ENCODE measurements at regions not wholly inside any gene's neighbourhood (a gene's known extent, or its start where the extent isn't known, plus 50 kb on each side); places are given as distances from the start of the nearest gene placed in this dataset.

DNA sequence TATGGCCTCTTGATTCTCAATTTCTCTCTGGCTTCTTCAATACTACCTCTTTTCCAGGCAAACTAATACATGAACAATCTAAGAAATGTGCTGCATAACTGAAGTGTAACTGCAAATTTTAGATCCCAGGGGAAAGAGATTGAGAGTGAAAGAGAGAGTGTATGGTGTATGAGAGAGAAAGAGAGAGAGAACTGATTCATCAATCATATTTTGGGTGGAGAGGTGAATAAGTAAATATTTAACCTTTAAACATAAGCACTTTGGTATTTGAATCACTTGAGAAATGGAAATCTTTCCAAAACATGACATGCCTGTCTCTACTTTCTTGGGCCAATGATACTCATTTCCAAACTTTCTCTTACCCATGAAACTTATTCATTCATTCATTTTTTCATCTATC is 147.2 kb upstream of the DIPK2B start:
- Histone ChIP-seq H3K36me3 (ENCODE audit: control insufficient read depth, insufficient read depth, low read length) (no peaks in the 10 kb centered on the region), H3K9me3 (ENCODE audit: control insufficient read depth, low read length) (no peaks in the 10 kb centered on the region), H3K4me1 (ENCODE audit: control insufficient read depth, insufficient read depth, low read length, poor library complexity, severe bottlenecking) (no peaks in the 10 kb centered on the region), H3K27me3 (replicated peaks; ENCODE audit: control insufficient read depth, insufficient read depth, low read length, poor library complexity, severe bottlenecking) (no peaks in the 10 kb centered on the region), H3K27ac (ENCODE audit: insufficient read depth, low read length, poor library complexity, severe bottlenecking) (no peak overlapping the region), H3K4me3 (ENCODE audit: insufficient read depth, low read depth, low read length, poor library complexity, severe bottlenecking) (no peak overlapping the region)
- no peak for DNase-seq

DNA sequence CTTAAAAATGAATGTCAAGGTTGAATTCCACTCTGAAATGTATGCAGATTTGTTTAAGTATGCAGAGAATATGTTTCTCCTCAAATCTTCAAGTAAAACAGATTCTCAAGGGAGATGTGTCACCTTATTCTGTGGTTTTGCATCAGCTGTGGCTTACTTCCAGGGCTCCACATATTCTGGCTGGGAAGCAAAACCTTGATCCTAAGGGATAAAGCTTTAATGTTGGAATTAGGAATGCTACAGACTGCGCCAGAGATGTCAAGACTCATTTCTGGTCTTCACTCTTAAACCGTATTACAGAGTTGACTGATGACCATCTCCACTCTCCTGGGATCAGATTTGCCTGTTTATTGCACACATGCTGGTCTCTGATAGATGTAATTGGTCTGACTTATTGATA is 143.9 kb upstream of the DIPK2B start:
- DNase-seq, result no peak
- Histone ChIP-seq H3K27me3 (replicated peaks; ENCODE audit: control insufficient read depth, insufficient read depth, low read length, poor library complexity, severe bottlenecking) (no peaks in the 10 kb centered on the region), H3K4me3 (ENCODE audit: insufficient read depth, low read depth, low read length, poor library complexity, severe bottlenecking) (no peak overlapping the region), H3K9me3 (ENCODE audit: control insufficient read depth, low read length) (no peaks in the 10 kb centered on the region), H3K4me1 (ENCODE audit: control insufficient read depth, insufficient read depth, low read length, poor library complexity, severe bottlenecking) (no peaks in the 10 kb centered on the region), H3K27ac (ENCODE audit: insufficient read depth, low read length, poor library complexity, severe bottlenecking) (no peak overlapping the region), H3K36me3 (ENCODE audit: control insufficient read depth, insufficient read depth, low read length) (no peaks in the 10 kb centered on the region)

DNA sequence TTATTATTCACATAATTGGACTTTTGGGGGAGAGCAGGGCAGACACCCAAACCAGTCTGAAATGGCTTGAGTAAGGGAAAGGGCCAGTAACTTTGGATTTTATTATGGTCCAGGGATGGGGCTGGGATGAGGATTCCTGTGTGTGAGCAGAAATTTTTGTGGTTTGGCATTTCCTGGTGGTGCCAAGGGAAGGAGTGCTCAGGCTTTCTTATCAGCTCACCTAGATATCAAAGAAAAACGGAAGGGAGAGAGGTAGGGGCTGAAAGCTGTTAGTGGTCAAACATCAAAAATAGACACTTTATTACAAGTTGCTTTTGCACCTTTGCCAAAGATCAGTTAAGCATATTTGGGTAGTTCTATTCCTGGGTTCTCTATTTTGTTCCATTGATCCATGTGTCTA is 128.5 kb upstream of the DIPK2B start:
- H3K4me3 ChIP-seq (ENCODE audit: insufficient read depth, low read depth, low read length, poor library complexity, severe bottlenecking), result no peak overlapping the region
- H3K27ac ChIP-seq (ENCODE audit: insufficient read depth, low read length, poor library complexity, severe bottlenecking), result no peak overlapping the region
- DNase-seq, result no peak
- no peaks in the 10 kb centered on the region for H3K36me3 ChIP-seq (ENCODE audit: control insufficient read depth, insufficient read depth, low read length)
- H3K4me1 ChIP-seq (ENCODE audit: control insufficient read depth, insufficient read depth, low read length, poor library complexity, severe bottlenecking), result no peaks in the 10 kb centered on the region
- no peaks in the 10 kb centered on the region for H3K27me3 ChIP-seq (replicated peaks; ENCODE audit: control insufficient read depth, insufficient read depth, low read length, poor library complexity, severe bottlenecking)
- no peaks in the 10 kb centered on the region for H3K9me3 ChIP-seq (ENCODE audit: control insufficient read depth, low read length)

DNA sequence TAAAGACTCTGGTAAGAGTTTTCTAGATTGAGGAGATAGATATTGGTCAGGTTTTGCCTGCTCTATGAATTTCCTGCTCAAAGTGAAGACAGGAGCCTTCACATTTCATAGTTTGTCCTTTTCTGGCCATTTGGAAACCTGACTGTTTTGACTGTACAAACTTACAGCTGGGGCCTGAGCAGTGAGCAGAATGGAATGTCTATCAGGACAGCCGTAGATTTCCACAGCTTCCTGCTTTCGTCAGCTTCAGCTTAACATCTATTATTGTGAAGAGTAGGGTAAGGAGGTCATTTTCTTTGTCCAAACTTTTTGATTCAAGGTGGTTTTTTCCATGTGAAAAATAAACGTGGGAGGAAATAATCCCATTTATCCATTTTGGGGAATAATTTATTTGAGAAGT is 124.3 kb upstream of the DIPK2B start:
- Histone ChIP-seq H3K4me3 (ENCODE audit: insufficient read depth, low read depth, low read length, poor library complexity, severe bottlenecking) (no peak overlapping the region), H3K36me3 (ENCODE audit: control insufficient read depth, insufficient read depth, low read length) (no peaks in the 10 kb centered on the region), H3K27ac (ENCODE audit: insufficient read depth, low read length, poor library complexity, severe bottlenecking) (no peak overlapping the region), H3K27me3 (replicated peaks; ENCODE audit: control insufficient read depth, insufficient read depth, low read length, poor library complexity, severe bottlenecking) (no peaks in the 10 kb centered on the region), H3K4me1 (ENCODE audit: control insufficient read depth, insufficient read depth, low read length, poor library complexity, severe bottlenecking) (no peaks in the 10 kb centered on the region), H3K9me3 (ENCODE audit: control insufficient read depth, low read length) (no peaks in the 10 kb centered on the region)
- no peak for DNase-seq

DNA sequence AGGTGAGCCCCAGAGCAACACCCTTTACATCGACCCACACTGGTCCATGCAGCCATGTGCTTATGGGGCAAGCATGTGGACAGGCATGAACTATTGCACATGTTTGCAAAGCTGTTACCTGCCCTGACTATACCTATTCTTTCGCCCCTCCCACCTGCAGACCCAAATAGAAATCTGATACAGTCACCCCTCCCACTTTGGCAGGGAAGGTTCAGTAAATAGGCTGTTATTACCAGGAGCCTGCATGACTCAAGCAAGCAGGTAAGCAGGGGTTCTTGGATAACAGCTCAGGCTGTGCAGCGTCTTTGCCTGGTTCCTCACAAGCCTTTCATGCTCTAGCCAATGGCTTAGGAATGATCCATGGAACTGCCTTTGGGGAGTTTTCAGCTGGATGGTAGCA is 122.7 kb upstream of the DIPK2B start:
- H3K4me1 ChIP-seq (ENCODE audit: control insufficient read depth, insufficient read depth, low read length, poor library complexity, severe bottlenecking), result no peaks in the 10 kb centered on the region
- no peaks in the 10 kb centered on the region for H3K27me3 ChIP-seq (replicated peaks; ENCODE audit: control insufficient read depth, insufficient read depth, low read length, poor library complexity, severe bottlenecking)
- H3K4me3 ChIP-seq (ENCODE audit: insufficient read depth, low read depth, low read length, poor library complexity, severe bottlenecking), result no peak overlapping the region
- H3K36me3 ChIP-seq (ENCODE audit: control insufficient read depth, insufficient read depth, low read length), result no peaks in the 10 kb centered on the region
- DNase-seq, result no peak
- H3K9me3 ChIP-seq (ENCODE audit: control insufficient read depth, low read length), result no peaks in the 10 kb centered on the region
- H3K27ac ChIP-seq (ENCODE audit: insufficient read depth, low read length, poor library complexity, severe bottlenecking), result no peak overlapping the region

DNA sequence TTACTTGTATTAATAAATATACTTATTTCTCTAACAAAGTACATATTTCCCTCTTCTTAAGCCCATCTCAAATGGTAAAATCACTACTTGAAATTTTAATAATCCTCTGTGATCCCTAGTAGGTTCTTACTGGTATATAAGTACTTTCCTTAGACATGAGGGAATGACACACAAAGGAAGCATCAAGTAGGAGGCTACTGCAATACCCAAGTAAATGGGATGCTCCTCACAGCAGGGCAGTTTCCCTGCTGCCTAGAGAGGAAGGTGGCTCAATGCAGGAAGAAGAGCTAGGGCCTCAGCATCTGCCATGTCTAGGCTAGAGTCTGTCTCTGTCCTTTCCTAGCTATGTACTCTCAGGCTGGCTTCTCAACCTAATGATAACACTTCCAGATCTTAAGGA is 122.1 kb upstream of the DIPK2B start:
- no peaks in the 10 kb centered on the region for H3K36me3 ChIP-seq (ENCODE audit: control insufficient read depth, insufficient read depth, low read length)
- no peaks in the 10 kb centered on the region for H3K4me1 ChIP-seq (ENCODE audit: control insufficient read depth, insufficient read depth, low read length, poor library complexity, severe bottlenecking)
- no peak for DNase-seq
- no peak overlapping the region for H3K4me3 ChIP-seq (ENCODE audit: insufficient read depth, low read depth, low read length, poor library complexity, severe bottlenecking)
- H3K27me3 ChIP-seq (replicated peaks; ENCODE audit: control insufficient read depth, insufficient read depth, low read length, poor library complexity, severe bottlenecking), result no peaks in the 10 kb centered on the region
- no peak overlapping the region for H3K27ac ChIP-seq (ENCODE audit: insufficient read depth, low read length, poor library complexity, severe bottlenecking)
- H3K9me3 ChIP-seq (ENCODE audit: control insufficient read depth, low read length), result no peaks in the 10 kb centered on the region

DNA sequence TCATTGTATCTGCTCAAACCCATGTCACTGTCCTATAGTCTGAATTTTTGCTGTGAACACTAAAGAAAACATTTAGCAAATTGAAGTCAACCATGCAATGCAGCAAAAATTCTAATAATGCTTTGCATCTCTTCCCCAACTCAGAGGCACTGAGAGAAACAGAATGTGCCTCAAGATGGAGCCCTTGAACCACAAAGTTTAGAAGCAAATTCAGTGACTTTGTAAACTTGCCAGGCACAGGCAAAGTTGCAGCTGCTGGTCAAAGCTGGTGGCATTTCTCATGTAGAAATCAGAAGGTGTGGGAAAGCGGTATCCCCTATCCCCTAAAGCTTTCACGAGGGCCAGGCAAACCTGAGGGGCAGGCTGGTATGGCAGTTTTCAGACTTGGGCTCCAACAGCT is 121.7 kb upstream of the DIPK2B start:
- H3K27me3 ChIP-seq (replicated peaks; ENCODE audit: control insufficient read depth, insufficient read depth, low read length, poor library complexity, severe bottlenecking), result no peaks in the 10 kb centered on the region
- no peak for DNase-seq
- no peak overlapping the region for H3K4me3 ChIP-seq (ENCODE audit: insufficient read depth, low read depth, low read length, poor library complexity, severe bottlenecking)
- H3K4me1 ChIP-seq (ENCODE audit: control insufficient read depth, insufficient read depth, low read length, poor library complexity, severe bottlenecking), result no peaks in the 10 kb centered on the region
- H3K27ac ChIP-seq (ENCODE audit: insufficient read depth, low read length, poor library complexity, severe bottlenecking), result no peak overlapping the region
- H3K9me3 ChIP-seq (ENCODE audit: control insufficient read depth, low read length), result no peaks in the 10 kb centered on the region
- H3K36me3 ChIP-seq (ENCODE audit: control insufficient read depth, insufficient read depth, low read length), result no peaks in the 10 kb centered on the region

DNA sequence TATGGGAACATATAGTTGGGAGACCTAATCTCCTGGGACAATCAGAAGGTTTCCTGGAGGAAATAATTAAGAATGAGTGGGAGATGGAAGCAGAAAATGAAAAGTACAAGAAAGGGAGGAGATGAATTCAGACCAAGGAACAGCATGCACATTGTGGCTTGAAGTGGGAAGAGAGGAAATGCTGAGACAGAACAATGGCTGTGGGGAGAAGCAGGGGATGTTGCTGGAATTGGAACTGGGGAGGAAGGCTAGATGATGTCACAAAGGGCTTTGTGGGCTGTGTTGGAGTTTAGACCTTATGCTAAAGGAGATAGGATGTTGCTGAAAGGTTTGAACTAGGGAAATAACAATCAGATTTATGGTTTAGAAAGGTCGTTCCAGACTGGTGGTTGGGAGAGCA is 119.5 kb upstream of the DIPK2B start:
- Histone ChIP-seq H3K36me3 (ENCODE audit: control insufficient read depth, insufficient read depth, low read length) (no peaks in the 10 kb centered on the region), H3K27ac (ENCODE audit: insufficient read depth, low read length, poor library complexity, severe bottlenecking) (no peak overlapping the region), H3K4me3 (ENCODE audit: insufficient read depth, low read depth, low read length, poor library complexity, severe bottlenecking) (no peak overlapping the region), H3K27me3 (replicated peaks; ENCODE audit: control insufficient read depth, insufficient read depth, low read length, poor library complexity, severe bottlenecking) (no peaks in the 10 kb centered on the region), H3K4me1 (ENCODE audit: control insufficient read depth, insufficient read depth, low read length, poor library complexity, severe bottlenecking) (no peaks in the 10 kb centered on the region), H3K9me3 (ENCODE audit: control insufficient read depth, low read length) (no peaks in the 10 kb centered on the region)
- no peak for DNase-seq

DNA sequence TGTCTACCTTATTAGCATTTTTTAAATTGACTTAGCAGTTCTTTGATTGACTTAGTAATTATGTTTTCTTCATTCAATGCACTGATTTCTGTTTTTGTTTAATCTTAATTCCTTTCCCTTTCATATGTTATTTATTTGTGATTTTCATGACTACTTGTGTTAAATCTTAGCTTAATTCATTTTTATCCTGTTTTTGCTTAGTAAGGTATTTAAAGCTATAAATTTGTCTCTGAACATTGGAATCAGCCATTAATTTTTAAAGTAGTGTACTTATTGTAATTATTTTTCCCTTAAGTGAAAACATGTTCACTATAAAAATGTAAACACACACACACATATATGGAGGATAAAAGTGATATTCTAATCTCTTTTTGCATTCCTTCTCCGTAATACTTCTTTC is 109.1 kb upstream of the DIPK2B start:
- no peaks in the 10 kb centered on the region for H3K36me3 ChIP-seq (ENCODE audit: control insufficient read depth, insufficient read depth, low read length)

DNA sequence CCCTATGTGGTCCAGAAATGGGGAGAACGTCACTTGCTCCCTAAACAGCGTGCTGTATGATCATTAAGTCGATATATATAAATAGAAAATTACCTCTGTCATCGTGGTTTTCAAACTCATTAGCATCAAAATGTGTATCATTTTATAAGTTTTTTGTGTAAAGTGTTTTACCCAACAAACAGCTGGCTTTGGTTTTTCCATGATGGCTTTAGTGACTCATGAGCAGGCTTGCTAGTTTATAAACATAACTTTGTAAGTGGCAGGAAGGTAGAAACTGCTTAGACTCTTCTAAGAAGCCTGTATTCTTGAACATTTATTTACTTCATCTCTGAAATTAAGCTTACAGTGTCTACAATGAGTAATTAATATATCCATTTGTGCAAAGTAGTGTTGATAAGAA is 108.4 kb upstream of the DIPK2B start:
- no peaks in the 10 kb centered on the region for H3K4me1 ChIP-seq (ENCODE audit: control insufficient read depth, insufficient read depth, low read length, poor library complexity, severe bottlenecking)
- DNase-seq, result no peak

More for the DNA sequence above, 109.1 kb upstream of the DIPK2B start:
- Histone ChIP-seq H3K4me1 (ENCODE audit: control insufficient read depth, insufficient read depth, low read length, poor library complexity, severe bottlenecking) (no peaks in the 10 kb centered on the region), H3K27ac (ENCODE audit: insufficient read depth, low read length, poor library complexity, severe bottlenecking) (no peak overlapping the region), H3K4me3 (ENCODE audit: insufficient read depth, low read depth, low read length, poor library complexity, severe bottlenecking) (no peak overlapping the region), H3K27me3 (replicated peaks; ENCODE audit: control insufficient read depth, insufficient read depth, low read length, poor library complexity, severe bottlenecking) (no peaks in the 10 kb centered on the region), H3K9me3 (ENCODE audit: control insufficient read depth, low read length) (no peaks in the 10 kb centered on the region)
- no peak for DNase-seq

DNA sequence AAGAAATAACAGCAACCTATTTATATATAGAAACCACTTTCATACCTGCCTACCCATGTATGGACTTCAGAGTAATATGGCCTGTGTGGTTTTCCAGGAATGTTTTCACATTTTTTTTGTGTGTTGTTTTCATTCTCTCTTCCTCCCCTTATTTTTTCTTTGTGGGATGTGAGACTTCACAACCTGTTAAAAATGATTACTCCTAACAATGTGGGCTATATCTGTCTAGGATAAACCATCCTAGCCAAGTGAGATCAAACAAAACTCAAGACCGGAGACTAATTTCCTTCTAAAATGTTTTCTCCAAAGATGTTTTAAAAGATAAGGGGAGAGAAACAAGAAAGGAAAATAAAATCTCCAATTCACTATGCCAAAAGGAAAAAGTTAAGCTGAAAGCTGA is 106.1 kb upstream of the DIPK2B start:
- no peaks in the 10 kb centered on the region for H3K9me3 ChIP-seq (ENCODE audit: control insufficient read depth, low read length)
- H3K27me3 ChIP-seq (replicated peaks; ENCODE audit: control insufficient read depth, insufficient read depth, low read length, poor library complexity, severe bottlenecking), result no peaks in the 10 kb centered on the region
- H3K36me3 ChIP-seq (ENCODE audit: control insufficient read depth, insufficient read depth, low read length), result no peaks in the 10 kb centered on the region

More for the DNA sequence above, 108.4 kb upstream of the DIPK2B start:
- no peaks in the 10 kb centered on the region for H3K27me3 ChIP-seq (replicated peaks; ENCODE audit: control insufficient read depth, insufficient read depth, low read length, poor library complexity, severe bottlenecking)
- H3K27ac ChIP-seq (ENCODE audit: insufficient read depth, low read length, poor library complexity, severe bottlenecking), result no peak overlapping the region
- no peak overlapping the region for H3K4me3 ChIP-seq (ENCODE audit: insufficient read depth, low read depth, low read length, poor library complexity, severe bottlenecking)
- no peaks in the 10 kb centered on the region for H3K9me3 ChIP-seq (ENCODE audit: control insufficient read depth, low read length)
- H3K36me3 ChIP-seq (ENCODE audit: control insufficient read depth, insufficient read depth, low read length), result no peaks in the 10 kb centered on the region

More for the DNA sequence above, 106.1 kb upstream of the DIPK2B start:
- H3K4me3 ChIP-seq (ENCODE audit: insufficient read depth, low read depth, low read length, poor library complexity, severe bottlenecking), result no peak overlapping the region
- H3K27ac ChIP-seq (ENCODE audit: insufficient read depth, low read length, poor library complexity, severe bottlenecking), result no peak overlapping the region
- no peak for DNase-seq
- no peaks in the 10 kb centered on the region for H3K4me1 ChIP-seq (ENCODE audit: control insufficient read depth, insufficient read depth, low read length, poor library complexity, severe bottlenecking)

Data from effector memory CD4-positive, alpha-beta T cell (primary cell).